ENCODE measurements at regions not wholly inside any gene's neighbourhood (a gene's known extent, or its start where the extent isn't known, plus 50 kb on each side); places are given as distances from the start of the nearest gene placed in this dataset.

DNA sequence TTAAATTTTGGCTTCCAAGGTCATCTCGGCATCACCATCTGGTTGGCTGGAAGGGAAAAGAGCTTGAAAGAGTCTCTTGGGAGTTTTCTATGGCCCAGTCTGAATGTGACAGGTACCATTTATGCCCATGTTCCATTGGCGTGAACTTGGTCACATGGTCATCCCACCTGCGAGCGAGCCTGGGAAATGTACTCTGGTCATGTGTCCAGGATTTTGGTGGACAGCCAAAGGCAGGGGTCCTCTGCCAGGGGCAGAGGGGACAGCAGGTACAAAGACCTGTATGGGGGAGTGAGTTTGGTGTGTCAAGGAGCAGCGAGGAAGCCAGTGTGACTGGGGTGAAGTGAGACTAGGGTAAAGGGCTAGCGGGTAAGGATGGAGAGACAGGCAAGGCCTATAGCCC lies 112.6 kb downstream of the CDC5L start:
- intact Hi-C loops (cut with micrococcal nuclease) = no loop called here

DNA sequence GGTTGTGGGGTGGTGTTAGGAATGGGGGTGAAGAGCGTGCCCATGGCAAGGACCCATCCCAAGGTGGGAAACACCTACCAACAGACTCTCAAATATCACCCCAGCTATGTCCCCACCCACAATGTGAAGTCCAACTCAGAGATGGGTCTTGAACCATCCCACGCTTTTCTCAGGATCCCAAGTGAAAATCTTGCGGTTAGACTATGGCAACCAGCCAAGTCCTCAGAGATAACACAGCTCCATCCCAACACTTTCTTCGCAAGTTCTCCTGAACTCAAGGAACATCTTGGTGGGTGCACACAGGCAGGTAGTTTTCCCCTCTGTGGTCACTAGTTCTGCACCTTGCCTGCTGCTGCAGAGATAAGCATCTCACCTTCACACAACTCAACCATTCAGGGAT lies 116.0 kb downstream of the CDC5L start:
- intact Hi-C loops (cut with micrococcal nuclease) = no loop called here

GRCh38 chr6:44504301-44504791 lies 116.8 kb downstream of the CDC5L start:
- intact Hi-C loops (cut with micrococcal nuclease) = no loop called here

DNA sequence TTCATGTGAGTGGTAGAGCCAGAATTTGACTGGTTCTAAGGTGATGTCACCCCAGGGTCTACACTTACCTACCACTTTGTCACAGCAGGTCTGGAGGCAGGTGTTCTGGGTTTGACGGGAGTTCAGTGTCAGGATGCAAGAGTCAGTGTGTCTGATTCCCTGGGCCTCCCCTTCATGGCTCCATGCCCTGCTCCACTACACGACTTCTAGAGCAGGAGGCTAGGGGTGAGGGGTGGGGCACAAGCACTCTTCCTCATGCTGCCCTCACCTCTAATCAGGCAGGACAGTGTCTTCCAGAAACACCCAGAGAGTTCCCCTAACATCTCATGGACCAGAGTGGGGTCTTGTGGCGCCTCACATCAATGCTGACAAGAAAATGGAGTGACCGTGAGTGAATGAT lies 118.2 kb downstream of the CDC5L start:
- intact Hi-C loops (cut with micrococcal nuclease) = no loop called here

DNA sequence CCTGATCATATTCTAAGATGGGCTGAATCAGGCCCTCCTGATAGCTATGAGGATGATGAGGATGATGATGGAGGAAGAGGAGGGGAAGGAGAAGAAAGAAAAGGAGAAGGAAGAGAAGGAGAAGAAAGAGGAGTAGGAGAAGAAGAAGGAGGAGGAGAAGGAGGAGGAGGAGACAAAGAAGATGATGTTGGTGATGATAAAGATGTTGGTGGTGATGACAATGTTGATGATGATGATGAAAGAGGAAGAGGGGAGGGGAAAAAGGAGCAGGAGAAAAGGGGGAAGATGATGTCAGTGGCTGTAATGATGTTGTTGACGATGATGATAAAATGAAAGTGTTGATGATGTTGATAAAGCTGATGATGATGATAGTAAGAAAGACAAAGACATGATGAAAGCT lies 119.5 kb downstream of the CDC5L start:
- intact Hi-C loops (cut with micrococcal nuclease) = no loop called here

GRCh38 chr6:44508646-44509045 lies 121.1 kb downstream of the CDC5L start:
- intact Hi-C loops (cut with micrococcal nuclease) = no loop called here

DNA sequence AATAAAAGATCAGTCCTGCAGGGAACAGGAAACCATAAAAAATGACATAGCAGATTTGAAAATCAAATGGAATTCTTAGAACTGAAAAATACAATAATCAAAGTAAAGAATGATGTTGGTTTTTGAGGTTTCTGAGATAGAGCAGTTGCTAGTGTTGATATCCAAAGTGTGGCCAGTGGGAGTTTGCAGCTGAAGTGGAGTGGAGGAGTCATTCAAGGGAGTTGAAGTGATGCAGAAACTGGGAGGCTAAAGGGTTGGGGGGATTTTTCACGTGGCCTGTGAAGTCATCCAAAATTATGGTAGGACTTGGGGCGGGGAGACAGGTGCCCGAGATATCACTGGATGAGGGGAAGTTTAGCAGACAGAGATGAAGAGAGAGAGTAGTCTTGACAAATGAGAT lies 123.6 kb downstream of the CDC5L start:
- intact Hi-C loops (cut with micrococcal nuclease) = no loop called here

DNA sequence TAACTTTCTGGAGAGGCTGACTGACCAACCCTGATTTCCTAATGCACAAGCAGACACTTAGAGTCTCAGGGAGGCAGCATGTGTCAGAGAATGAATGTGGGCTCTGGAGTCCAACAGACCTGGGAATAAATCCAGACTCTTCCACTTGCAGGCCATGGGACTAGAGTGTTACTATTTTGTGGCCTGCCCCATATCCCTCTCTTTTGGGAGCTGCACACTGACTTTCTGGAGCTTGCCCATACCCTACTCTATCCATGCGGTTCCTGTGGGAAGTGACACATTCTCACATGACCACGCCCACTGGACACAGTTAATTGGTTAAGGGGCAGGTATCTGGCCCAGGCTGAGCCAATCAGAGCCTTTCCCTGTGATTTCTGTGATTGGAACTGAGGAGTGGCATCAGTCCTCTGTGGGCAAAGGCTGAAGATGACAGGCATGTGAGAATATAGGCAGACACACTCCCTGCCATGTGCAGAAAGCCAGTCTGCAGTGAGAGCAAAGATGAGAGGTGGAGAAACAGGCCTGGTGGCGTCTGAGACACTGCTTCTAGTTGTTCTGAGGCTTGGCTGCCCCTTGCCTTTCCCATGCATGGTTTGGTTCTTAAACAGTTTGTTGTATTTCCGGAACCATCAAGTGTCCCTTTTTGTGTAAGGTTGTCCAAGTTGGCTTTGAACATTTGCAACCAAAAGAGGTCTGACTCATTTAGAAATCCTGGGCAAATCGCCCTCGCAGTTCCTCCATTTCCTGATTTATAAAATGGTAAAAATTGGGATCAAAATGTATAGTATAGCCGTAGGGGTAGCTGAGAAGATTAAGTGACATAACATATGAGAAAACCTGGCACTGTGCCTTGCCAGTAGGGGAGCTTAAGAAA lies 125.6 kb downstream of the CDC5L start:
- intact Hi-C loops (cut with micrococcal nuclease) = no loop called here

GRCh38 chr6:44514085-44514484 lies 126.6 kb downstream of the CDC5L start:
- intact Hi-C loops (cut with micrococcal nuclease) = no loop called here

DNA sequence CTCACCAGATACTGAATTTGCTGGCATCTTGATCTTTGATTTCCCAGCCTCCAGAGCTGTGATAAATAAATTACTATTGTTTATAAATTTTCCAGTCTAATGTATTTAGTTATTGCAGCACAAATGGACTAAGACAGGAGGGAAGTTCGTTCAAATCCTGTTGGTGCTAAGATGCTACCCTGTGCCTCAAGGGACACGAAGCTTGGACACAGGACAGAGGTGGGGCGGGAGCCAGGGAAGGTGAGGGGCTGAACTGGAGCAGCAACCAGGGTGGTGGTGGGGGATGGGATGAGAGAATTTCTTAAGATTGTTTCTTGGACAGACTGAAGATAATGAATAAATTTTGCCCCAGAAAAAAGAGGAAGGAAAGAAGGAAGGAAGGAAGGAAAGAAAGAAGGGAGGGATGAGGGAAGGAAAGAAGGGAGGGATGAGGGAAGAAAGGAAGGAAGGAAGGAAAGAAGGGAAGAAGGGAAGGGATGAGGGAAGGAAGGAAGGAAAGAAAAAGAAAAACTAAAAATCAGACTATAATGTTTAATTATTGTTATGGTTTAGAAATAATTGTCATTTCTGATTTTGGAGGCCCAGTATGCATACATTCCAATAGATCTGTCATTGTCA lies 127.2 kb downstream of the CDC5L start:
- intact Hi-C loops (cut with micrococcal nuclease) = no loop called here

- intact Hi-C loops (cut with micrococcal nuclease) = no loop called here
These were observed 135.4 kb downstream of the CDC5L start for GRCh38 chr6:44522871-44523270.

- intact Hi-C loops (cut with micrococcal nuclease) = no loop called here
These were observed 137.1 kb downstream of the CDC5L start for GRCh38 chr6:44524476-44525227.

DNA sequence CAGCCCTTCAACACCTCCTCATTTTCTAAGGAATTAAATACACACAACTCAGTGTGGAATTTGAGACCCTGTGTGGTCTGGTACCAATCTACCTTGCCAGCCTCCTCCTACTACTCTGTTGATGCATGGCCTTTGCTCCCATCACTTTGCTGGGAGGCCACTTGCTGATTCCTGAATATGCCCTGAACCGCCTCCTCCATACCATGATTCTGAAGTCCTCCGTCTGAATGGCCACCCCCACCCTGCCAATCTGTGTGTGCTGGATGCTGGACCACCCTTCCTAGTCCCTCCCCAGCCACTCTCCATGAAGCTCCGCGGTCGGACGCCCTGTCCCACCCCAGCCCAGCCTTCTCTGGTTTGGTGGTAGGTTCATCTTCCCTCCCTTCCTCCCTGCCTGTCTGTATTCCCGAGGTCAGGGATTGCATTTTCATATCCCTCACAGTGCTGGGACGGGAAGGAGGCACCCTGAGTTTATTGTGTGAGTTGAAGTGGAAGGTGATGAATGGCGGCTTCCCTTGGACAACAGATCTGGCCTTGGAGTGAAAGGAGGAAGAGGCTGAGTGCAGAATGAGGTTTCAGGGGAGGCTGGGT lies 138.3 kb downstream of the CDC5L start:
- intact Hi-C loops (cut with micrococcal nuclease) = no loop called here

- intact Hi-C loops (cut with micrococcal nuclease) = no loop called here
These were observed 139.7 kb downstream of the CDC5L start for GRCh38 chr6:44527181-44527580.

DNA sequence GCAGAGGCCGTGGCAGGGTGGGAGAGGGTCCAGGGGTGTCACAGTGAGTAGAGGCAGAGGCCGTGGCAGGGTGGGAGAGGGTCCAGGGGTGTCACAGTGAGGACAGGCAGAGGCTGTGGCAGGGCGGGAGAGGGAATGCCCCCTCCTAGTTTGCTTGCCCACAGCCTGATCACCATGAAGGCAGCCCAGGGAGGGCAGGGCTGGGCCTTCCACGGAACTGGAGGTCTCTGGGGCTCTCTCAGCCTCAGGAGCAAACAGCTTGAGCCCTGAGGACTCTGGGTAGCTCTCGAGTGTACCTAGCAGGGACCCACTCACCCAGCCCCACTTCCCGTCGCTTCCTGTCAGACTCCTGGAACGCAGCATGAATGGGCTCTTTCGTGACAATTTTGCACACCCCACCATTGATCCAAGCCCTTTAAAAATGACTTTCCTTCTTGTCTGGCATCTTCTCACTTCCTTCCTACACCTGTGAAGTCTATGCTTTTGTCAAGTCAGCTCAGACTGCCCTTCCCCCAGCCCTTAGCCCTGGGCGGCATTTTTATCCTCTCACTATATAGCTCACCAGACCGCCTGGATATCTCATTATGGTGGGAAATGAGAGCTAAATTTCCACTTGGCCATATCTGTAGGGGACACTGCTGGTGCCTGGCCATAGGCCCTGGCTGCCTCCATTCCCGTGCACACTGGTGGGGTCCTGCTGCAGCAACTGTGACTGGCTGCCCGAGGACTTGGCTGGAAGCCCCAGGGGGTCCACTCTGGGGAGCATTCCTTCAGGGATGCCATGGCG lies 140.3 kb downstream of the CDC5L start:
- intact Hi-C loops (cut with micrococcal nuclease) = no loop called here

DNA sequence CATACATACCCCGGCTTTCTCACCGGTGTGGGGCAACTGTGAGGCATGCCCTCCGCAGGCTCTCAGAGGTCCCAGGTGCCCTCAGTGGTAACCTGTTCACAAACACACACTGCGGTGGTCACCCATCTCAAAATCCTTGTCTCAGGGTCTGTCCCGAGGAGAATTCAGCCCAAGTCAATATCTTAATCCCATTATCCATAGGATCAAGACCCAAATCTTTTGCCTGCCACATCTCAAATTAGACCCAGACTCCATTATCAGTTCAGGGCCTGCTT lies 140.8 kb downstream of the CDC5L start:
- intact Hi-C loops (cut with micrococcal nuclease) = no loop called here

DNA sequence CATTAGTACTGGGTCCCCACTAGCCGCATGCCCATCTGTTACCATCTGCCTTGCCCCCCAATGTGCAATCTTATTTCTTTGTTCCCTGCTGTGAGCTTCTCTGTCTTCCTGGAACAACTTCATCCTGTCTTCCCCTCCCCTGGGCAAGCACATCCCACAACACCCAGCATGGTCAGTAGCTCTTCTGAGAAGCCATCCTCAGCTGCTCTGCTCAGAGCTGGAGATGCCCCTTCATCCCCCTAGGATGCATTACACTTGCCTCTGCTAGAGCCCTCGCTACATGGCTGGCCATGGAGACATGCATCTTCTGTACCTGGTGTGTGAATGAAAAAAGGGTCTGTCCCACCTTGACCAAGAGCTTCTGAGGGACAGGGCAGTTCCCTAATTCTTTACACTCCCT lies 141.2 kb downstream of the CDC5L start:
- intact Hi-C loops (cut with micrococcal nuclease) = no loop called here

DNA sequence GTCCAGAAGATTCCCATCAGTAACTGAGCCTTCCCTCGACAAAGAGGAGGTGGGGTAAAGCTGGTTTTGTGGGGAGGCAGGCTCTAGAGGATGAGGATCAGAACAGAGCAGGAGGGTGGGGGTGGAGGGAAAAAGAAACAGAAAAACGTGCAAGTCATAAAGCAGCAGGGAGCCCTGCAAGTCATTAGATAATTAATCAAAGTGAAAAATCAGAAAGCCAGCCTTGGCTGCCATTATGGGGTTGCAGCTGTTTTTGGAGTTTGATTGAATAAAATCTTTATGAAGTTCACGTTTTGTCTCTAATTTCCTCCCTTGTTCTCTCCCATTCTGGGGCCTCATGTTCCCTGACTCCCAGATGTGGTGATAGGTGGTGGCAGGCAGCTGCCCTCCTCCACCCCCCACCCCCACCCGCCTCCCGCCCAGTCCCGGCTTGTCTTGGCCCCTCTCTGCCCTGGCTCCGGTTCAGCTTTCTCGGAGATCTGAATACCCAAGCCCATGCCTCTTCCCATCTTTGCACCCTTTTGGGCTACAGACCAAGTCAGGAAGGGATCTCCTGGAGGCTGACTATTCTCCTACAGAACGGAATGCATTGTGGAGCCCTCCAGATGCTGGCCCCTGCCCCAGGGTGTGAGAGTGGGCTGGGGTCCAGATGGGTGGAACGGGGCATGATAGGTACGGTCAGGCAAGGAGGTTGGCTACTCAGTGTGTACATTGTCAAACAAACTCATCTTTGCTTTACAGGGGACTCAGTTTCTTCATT lies 141.8 kb downstream of the CDC5L start:
- intact Hi-C loops (cut with micrococcal nuclease) = no loop called here

GRCh38 chr6:44530209-44530909 lies 142.9 kb downstream of the CDC5L start:
- intact Hi-C loops (cut with micrococcal nuclease) = no loop called here

DNA sequence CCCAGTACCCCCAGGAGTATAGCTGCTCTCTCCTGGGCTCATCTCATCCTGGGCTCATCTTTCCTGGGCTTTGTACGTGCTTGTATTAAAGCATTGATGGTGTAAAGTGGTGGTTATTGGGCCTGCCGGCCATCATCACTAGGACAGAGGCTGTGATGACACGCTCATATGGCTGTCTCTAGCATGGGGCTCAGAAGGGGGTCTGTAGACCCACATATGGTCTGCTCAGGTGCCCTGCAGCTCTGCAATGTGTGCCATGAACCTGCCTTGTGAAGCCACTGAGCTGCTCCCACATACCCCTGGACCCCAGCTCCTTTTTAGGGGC lies 143.4 kb downstream of the CDC5L start:
- intact Hi-C loops (cut with micrococcal nuclease) = no loop called here

All from T-helper 2 cell treated with Interferon-gamma antibody and Interleukin-4, amounts not matched to agents 100 ng/mL and 5 ng/mL, for 36 hours (primary cell).